K562 (cell line): ENCODE measurements at regions not wholly inside any gene's neighbourhood (a gene's known extent, or its start where the extent isn't known, plus 50 kb on each side); places are given as distances from the start of the nearest gene placed in this dataset.

Experiments
- EP300 ChIP-seq: IDR thresholded peaks from 2 replicates; pipeline ENCODE4 v1.6.1; 2012; ENCODE audit warnings: low read length, improper control_type of control experiment
- NR2C2 ChIP-seq, 2 experiments: fragments of 200-800 bp in 1 of 2; sonication (Bioruptor generic) in 1 of 2; sonication (generic) in 1 of 2; formaldehyde crosslinking in 1 of 2; IDR thresholded peaks; 2 replicates each; pipeline versions ENCODE4 v1.6.1 to v1.8.0; 2016 to 2022; ENCODE audit warnings: mild to moderate bottlenecking in 1 of 2, missing compliant biosample characterization in 1 of 2, missing genetic modification characterization in 1 of 2, missing genetic modification reagents in 1 of 2

- TF ChIP-seq EP300 (no peak), NR2C2 (CRISPR knock-in tag; IDR thresholded peaks at IDR 0.05) (no peak), NR2C2 (tag; IDR thresholded peaks at IDR 0.05) (no peak)
Measured at GRCh38 chr15:89414571-89414970, 79.9 kb upstream of the POLG start.
